DOHH2 (cell line): ENCODE measurements at regions not wholly inside any gene's neighbourhood (a gene's known extent, or its start where the extent isn't known, plus 50 kb on each side); places are given as distances from the start of the nearest gene placed in this dataset.

Experiments
- H3F3A ChIP-seq: fragments of 200-600 bp; sonication (generic), shearing (Covaris generic); 2 replicates; pipeline ENCODE4 v1.6.0; 2016; ENCODE audit warnings: antibody characterized with exemption, mild to moderate bottlenecking; ENCODE audit not compliant: control insufficient read depth, insufficient read depth
- H3K27ac ChIP-seq: fragments of 200-600 bp; sonication (generic); 2 replicates; pipeline ENCODE4 v1.5.1; 2014; ENCODE audit warnings: low read depth, mild to moderate bottlenecking, low read length, moderate library complexity
- H3K27me3 ChIP-seq: fragments of 200-600 bp; sonication (generic); 2 replicates; pipeline ENCODE4 v1.6.1; 2014; ENCODE audit warnings: mild to moderate bottlenecking, low read length, mixed read lengths; ENCODE audit not compliant: control insufficient read depth
- H3K36me3 ChIP-seq: fragments of 200-600 bp; sonication (generic); 2 replicates; pipeline ENCODE4 v1.6.1; 2014; ENCODE audit warnings: mild to moderate bottlenecking, low read length, moderate library complexity, mixed read lengths; ENCODE audit not compliant: control insufficient read depth
- H3K4me1 ChIP-seq: fragments of 200-600 bp; sonication (generic); 2 replicates; pipeline ENCODE4 v1.6.1; 2014; ENCODE audit warnings: mild to moderate bottlenecking, low read length, mixed read lengths; ENCODE audit not compliant: control insufficient read depth
- H3K4me2 ChIP-seq: fragments of 200-600 bp; sonication (generic); 2 replicates; pipeline ENCODE4 v1.6.0; 2014; ENCODE audit warnings: mild to moderate bottlenecking, low read length, moderate library complexity
- H3K4me3 ChIP-seq: fragments of 200-600 bp; sonication (generic); 2 replicates; pipeline ENCODE4 v1.5.1; 2014; ENCODE audit warnings: mild to moderate bottlenecking, low read length, mixed read lengths
- H3K79me2 ChIP-seq: fragments of 200-600 bp; sonication (generic); 2 replicates; pipeline ENCODE4 v1.6.1; 2014; ENCODE audit warnings: mild to moderate bottlenecking, low read length, mixed read lengths; ENCODE audit not compliant: control insufficient read depth
- H3K9me2 ChIP-seq: fragments of 200-600 bp; sonication (generic); replicated peaks from 2 replicates; pipeline ENCODE4 v1.6.1; 2014; ENCODE audit warnings: mild to moderate bottlenecking, low read length, mixed read lengths; ENCODE audit not compliant: control insufficient read depth
- H3K9me3 ChIP-seq: fragments of 200-600 bp; sonication (generic); 2 replicates; pipeline ENCODE4 v1.6.1; 2014; ENCODE audit warnings: antibody characterized with exemption, low read length, mixed read lengths; ENCODE audit not compliant: control insufficient read depth, insufficient read depth
- H4K20me1 ChIP-seq: fragments of 200-600 bp; sonication (generic); 2 replicates; pipeline ENCODE4 v1.6.0; 2014; ENCODE audit warnings: low read depth, mild to moderate bottlenecking, antibody characterized with exemption, low read length, moderate library complexity; ENCODE audit not compliant: control insufficient read depth, insufficient read depth
- EZH2phosphoT487 ChIP-seq: fragments of 200-600 bp; sonication (generic); IDR thresholded peaks from 2 replicates; pipeline ENCODE4 v1.6.1; 2017; ENCODE audit warnings: borderline replicate concordance, mild to moderate bottlenecking, antibody characterized with exemption, low read length, moderate library complexity, mixed read lengths
- TF ChIP-seq, protein P1 (sequence below): fragments of 200-600 bp; sonication (generic); IDR thresholded peaks from one replicate; pipeline ENCODE4 v1.5.1; 2014; ENCODE audit warnings: antibody characterized with exemption, mild to moderate bottlenecking, low read depth, low read length; ENCODE audit not compliant: poor library complexity, severe bottlenecking

DNA sequence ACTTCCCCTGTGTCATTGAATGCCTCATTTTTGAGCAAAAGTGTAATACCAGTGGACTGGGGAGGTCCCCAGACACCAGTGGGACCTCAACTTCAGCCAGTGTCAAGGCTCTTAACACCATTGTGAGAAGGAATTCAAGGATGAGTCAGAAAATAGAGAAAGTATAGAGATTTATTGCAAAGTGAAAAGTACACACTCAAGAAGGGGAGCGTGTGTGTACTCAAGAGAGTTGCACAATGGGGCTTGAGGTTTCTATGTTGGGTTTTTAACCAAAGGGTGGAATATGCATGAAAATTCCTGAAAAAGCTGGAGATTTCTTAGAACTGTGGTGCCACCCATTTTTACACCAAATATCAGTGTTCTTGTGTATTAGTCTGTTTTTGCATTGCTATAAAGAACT is 81.9 kb downstream of the ADCYAP1 start:
- Histone ChIP-seq H3K4me3 (no peak overlapping the region), H3K27me3 (no peaks in the 10 kb centered on the region), H3F3A (no peaks in the 10 kb centered on the region), H3K9me2 (no peaks in the 10 kb centered on the region), H4K20me1 (no peaks in the 10 kb centered on the region), H3K36me3 (no peaks in the 10 kb centered on the region), H3K79me2 (no peaks in the 10 kb centered on the region), H3K4me1 (no peaks in the 10 kb centered on the region), H3K27ac (no peak overlapping the region), H3K9me3 (no peaks in the 10 kb centered on the region), H3K4me2 (no peak overlapping the region)
- TF ChIP-seq, protein P1, sequence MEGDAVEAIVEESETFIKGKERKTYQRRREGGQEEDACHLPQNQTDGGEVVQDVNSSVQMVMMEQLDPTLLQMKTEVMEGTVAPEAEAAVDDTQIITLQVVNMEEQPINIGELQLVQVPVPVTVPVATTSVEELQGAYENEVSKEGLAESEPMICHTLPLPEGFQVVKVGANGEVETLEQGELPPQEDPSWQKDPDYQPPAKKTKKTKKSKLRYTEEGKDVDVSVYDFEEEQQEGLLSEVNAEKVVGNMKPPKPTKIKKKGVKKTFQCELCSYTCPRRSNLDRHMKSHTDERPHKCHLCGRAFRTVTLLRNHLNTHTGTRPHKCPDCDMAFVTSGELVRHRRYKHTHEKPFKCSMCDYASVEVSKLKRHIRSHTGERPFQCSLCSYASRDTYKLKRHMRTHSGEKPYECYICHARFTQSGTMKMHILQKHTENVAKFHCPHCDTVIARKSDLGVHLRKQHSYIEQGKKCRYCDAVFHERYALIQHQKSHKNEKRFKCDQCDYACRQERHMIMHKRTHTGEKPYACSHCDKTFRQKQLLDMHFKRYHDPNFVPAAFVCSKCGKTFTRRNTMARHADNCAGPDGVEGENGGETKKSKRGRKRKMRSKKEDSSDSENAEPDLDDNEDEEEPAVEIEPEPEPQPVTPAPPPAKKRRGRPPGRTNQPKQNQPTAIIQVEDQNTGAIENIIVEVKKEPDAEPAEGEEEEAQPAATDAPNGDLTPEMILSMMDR, result no peak
- TF ChIP-seq EZH2phosphoT487, result no peak

DNA sequence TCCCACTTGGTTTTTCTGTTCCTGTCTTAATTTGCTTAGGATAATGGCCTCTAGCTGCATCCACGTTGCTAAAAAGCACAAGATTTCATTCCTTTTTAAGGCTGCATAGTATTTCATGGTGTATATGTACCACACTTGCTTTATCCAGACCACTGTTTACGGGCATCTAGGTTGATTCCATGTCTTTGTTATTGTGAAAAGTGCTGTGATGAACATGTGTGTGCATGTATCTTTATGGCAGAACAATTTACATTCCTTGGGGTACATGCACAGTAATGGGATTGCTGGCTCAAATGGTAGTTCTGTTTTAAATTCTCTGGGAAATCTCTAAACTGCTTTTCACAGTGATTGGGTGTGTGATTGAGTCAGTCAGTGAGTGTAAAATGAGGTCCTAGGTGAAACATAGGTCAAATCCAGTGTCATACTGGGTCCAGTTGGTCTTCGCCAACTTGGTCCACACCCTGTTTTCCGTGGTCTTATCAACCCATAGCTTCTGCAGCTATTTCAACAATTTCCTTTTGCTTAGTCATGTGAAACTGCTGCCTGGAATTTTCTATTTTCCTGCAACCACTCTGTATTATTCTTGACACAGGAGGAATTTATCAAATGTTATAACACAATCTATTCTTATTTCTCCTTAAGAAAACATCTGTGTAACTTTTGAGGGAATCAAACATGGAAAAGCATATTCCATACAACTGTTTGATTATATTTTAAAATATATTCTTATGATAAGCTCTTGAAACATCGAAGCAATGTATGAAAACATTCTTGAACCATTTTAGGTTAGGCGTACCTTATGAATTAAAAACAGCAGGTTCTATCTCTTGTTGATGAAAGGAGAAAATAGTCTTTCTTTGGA is 82.9 kb downstream of the ADCYAP1 start:
- Histone ChIP-seq H3K27me3 (no peaks in the 10 kb centered on the region), H3F3A (no peaks in the 10 kb centered on the region), H3K27ac (no peak overlapping the region), H3K36me3 (no peaks in the 10 kb centered on the region), H3K9me2 (no peaks in the 10 kb centered on the region), H3K4me2 (no peak overlapping the region), H3K79me2 (no peaks in the 10 kb centered on the region), H4K20me1 (no peaks in the 10 kb centered on the region), H3K4me3 (no peak overlapping the region), H3K4me1 (no peaks in the 10 kb centered on the region), H3K9me3 (no peaks in the 10 kb centered on the region)
- no peak for TF ChIP-seq EZH2phosphoT487
- TF ChIP-seq, protein P1, result no peak

DNA sequence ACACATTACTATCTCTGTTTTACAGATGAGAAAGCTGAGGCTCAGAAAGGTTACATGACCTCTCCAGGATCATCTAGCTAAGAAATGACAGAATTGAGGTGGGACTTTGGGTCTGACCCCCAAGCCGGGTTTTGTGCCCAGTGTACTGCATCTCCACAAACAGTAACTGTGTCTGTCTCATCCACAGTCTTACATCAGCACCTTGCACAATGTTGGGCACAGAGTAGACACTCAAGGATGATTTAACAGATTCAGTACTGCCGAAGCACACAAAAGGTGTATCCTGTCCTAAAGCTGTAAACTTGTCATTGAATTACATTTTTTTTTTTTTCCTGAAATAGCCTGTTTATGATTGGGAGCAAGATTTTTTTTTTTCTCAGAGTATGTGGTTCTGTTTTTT is 84.8 kb downstream of the ADCYAP1 start:
- H3F3A ChIP-seq, result no peaks in the 10 kb centered on the region
- H3K4me3 ChIP-seq, result no peak overlapping the region
- H3K9me2 ChIP-seq, result no peaks in the 10 kb centered on the region
- H3K79me2 ChIP-seq, result no peaks in the 10 kb centered on the region
- no peaks in the 10 kb centered on the region for H4K20me1 ChIP-seq
- TF ChIP-seq, protein P1, result no peak
- no peak for TF ChIP-seq EZH2phosphoT487
- no peaks in the 10 kb centered on the region for H3K4me1 ChIP-seq
- no peak overlapping the region for H3K27ac ChIP-seq
- no peak overlapping the region for H3K4me2 ChIP-seq
- no peaks in the 10 kb centered on the region for H3K27me3 ChIP-seq
- no peaks in the 10 kb centered on the region for H3K36me3 ChIP-seq
- no peaks in the 10 kb centered on the region for H3K9me3 ChIP-seq
